ENCODE measurements at regions not wholly inside any gene's neighbourhood (a gene's known extent, or its start where the extent isn't known, plus 50 kb on each side); places are given as distances from the start of the nearest gene placed in this dataset.
"Not testable (repeated sequence)": the region's sequence is repeated elsewhere in the genome, so short reads cannot be mapped to it uniquely, and the experiment has no call there.

- no peak for DNase-seq
Observed at GRCh38 chr3:31188112-31188511, 293.7 kb upstream of the GADL1 start.

- DNase-seq: no peak
Observed at GRCh38 chr3:31189330-31189729, 294.9 kb upstream of the GADL1 start.

DNA sequence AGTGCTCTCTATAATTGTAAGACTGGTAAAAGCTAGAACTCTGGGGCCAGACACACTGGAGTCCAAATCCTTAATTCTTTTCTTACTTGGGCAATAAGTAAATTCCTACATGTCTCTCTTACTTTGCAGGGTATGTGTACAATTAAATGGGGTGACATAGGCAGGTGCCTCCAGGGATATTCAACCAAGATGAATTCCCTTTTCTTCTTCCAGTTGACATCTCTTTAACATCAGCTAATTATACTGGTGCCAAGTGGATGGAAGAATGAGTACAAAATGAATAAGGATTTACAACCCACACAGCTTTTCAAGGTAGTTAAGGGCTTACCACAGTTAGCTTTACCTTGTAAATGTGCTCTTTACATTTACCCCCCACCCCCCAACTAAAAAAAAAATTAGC is 295.5 kb upstream of the GADL1 start:
- no peak for DNase-seq

- DNase-seq: no peak
Observed at GRCh38 chr3:31191354-31191753, 296.9 kb upstream of the GADL1 start.

DNA sequence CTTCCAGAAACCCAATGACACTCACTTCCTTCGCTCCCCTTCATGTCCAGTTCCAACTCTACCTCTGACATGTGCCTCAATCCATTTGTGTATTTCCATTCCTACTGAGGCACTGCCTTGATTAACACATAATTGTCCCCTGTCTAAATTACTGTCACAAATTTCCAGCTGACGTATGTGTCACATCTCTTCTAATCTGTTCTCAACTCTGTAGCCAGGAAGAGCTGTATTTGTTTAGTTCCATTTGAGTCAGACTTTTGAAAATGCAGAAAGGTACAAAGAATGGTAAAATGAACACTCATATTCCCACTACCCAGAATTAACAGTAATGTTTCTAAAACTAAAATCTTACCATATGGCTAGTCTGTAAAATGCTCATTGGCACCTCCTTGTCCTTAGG is 299.0 kb upstream of the GADL1 start:
- DNase-seq: no peak

DNA sequence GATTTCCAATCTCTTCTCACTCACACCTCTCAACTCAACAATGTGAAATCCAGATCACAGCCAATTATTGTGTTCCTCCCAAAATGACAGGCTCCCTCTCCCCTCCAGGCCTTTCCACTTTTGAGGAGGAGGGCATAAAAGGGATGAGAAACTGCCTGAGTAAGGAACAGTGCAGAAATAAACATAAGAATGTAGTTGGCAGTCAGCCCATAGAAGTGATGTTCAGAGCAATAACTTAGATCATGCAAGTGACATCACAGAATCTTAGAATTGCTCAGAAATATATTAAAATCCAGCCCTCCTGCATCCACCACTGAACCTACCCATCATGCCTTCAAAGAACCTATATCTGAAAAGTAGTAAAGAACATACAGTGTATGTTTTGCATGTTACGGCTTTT is 299.4 kb upstream of the GADL1 start:
- DNase-seq: no peak

DNA sequence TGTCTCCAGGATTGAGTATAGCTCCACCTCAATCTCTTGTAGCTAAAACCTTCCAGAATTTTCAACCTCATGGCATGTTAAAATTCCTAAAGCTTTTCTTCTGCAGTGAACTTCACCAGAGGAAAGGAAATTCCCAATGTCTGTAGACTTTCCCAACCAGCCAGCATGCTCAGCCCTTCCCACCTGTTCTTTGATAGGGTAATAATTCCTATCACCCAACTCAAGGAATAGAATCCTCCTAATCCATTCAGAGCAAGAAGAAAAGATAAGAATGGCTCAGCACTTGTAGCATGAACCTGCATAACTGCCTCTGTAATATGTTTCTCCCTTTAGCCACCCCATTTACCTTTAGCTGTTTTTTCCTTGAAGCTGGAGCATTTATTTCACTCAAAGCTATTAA is 301.8 kb upstream of the GADL1 start:
- no peak for DNase-seq

DNA sequence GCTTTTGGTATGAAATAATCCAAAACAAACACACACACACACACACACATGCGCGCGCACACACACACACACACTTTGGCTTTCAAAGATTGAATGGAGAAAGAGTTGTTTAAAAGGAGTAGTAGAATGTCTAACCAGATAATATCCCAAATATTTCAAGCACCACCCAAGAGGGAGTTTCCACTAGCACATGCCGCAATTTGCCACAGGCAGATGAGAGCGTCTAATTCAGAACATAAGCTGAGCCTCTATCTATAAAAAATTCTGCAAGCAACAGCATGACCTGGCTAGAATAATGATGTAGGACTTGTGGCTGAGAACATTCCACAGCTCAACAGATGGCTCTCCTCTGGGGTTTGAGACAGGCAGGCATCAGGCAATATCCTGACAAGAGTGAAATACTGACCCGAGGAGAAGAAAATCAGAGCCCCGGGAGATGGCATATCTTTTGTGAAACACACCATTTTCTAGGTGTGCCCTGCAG is 302.5 kb upstream of the GADL1 start:
- peak; percentile 52 for DNase-seq

GRCh38 chr3:31197941-31198340 is 303.5 kb upstream of the GADL1 start:
- no peak for DNase-seq

DNA sequence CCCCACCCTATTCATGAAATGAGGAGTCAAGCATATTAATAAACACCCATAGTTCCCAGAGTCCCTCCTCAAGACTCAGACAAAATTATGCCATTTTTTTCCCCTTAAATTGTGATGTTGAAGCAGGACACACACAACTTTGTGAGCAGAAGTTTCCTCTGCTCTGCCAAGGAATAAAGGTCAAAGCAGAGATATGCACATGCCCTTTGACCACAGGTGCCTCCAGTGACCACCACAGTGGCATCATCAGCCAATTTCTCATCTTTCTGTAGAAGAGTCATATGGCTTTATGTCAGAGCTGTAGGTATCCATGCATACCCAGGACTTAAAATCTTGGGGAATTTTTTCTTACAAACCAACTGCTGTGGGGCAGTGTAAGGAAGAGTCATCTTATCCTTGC is 304.4 kb upstream of the GADL1 start:
- DNase-seq: no peak

DNA sequence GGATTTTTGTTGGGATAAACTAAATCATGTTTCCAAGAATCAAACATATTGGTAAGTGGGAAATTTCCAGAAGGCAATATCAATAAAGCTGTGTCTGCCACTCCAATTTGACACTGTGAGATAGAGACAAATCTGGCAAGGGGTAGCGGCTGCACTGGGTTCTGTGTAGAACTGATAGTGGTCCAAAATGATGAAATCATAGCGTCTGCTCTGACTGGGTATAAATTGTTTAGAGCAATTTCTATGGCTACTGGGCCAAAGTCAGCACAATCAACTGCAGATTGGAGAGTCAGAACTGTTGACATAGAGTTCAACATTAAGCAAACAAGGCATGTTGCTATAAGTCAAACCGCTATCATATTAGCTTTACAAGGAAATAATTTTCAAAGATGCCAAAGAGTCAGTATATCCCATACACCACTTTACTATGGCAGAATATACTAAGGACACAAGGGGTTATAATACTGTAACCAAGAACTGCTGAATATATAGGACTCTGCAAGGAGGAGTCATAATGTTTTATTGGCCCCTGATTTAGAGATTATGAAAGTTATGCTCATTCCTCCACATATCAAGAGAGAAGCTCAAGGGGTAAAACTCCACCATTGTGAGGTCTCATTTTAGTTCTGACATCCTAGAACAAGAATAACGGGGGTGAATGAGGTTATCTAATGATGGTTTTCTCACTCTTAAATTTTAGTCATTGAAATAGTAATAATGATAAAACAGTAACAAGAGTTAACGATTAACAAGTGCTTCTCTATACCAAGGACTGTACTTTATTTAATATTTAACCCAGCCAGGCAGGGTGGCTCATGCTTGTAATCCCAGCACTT is 309.7 kb upstream of the GADL1 start:
- no peak for DNase-seq

DNA sequence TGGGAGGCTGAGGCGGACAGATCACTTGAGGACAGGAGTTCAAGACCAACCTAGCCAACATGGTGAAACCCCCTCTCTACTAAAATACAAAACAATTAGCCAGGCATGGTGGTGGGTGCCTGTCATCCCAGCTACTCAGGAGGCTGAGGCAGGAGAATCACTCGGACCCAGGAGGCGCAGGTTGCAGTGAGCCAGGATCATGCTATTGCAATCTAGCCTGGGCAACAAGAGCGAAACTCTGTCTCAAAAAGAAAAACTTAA is 310.3 kb upstream of the GADL1 start:
- DNase-seq: not testable (repeated sequence)

DNA sequence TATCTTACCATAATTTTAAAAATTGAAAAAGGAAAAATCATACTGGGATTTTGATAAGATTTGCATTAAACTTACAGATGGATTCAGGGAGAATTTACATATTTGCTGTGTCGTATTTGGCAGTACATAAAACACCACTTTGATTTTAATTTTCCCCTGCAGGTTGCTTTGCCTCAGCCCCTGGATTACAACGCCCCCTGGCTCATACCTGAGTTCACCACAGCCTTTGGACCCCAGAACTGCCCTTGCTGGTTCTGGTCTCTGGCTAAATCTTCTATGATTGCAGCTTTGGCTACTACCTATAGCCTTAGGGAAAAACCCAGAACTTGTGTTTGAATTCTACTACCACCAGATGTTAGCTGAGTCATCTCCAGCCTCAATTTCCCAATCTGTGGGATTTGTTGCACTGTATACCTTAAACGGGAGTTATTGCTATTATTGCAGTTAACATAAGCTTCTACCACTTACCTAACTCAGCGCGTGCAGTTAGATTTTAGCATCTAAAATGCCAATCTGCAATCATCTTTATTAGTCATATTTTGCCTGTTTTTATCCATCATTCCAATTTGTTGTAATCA is 315.7 kb upstream of the GADL1 start:
- no peak for DNase-seq

DNA sequence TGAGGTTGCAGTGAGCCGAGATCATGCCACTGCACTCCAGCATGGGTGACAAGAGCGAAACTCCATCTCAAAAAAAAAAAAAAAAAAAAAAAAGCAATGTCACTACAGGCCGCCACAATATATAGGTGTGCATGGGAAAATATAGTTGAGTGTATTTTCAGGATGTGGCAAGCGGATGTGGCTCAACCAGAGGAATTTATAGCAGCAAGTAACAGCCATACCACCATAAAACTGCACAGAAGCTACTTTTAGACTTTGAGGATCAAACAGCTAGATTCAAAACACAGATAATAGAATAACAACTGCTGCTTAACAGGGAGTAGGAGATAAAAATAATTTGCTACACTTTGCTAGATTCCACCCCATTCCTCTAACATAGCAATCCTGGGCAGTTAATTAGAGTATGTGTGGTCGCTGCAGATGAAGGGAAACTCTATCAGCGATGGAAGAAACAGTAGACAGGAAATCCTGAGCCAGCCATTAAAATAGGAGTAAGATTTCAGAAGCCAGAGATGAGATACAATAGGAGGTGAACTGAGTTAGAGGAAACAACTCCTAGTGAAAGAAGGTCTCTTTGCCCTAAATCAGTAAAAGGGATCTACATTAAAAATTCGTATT is 318.7 kb upstream of the STT3B start:
- no peak for DNase-seq

DNA sequence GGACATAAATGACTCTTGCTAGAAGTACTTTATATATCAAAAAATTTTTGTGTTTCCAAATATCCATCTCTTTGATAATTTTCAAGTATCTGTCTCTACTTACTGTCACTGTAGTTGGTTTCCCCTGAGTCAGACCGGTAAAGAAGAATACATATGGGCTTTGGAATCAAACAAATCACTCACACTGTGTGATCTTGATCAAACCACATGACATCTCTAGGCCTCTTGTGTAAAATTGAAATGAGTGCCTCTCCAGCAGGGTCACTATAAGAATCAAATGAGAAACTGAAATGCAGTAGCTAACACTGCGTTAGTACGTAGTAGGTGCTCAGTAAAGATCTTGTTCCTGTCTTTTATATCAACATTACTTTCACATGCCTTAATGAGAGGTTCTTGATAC is 314.6 kb upstream of the STT3B start:
- no peak for DNase-seq

DNA sequence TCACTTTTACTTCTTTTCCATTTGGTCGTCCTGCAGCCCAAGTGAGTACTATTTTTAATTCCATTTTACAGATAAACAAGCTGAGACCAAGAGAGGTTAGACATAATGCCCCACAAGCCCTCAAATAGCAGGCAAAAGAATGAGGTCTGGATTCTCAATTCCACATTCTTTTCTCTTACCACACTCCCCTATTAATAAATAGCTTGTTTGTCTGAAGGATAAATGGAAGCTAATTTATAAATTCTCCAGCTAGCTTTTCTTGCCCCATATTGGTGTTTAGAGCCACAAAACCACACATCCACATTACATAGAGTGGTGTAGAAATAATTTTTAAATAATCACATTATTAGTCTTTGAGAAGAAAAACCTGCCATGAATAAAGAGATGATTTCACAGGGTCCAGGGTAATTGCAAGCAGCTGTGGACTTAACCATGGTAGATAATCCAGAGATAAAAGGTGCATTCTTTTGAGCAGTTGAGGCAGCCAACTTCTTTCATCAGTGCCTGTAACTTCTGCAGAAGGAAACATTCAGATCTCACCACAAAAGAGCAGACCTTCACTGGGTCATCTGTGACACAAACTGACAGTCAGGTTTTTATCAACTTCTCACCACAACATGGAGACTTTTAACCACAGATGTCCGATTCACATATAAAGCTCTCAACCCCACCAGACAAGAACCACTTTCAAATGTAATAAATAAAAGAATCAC is 313.4 kb upstream of the STT3B start:
- no peak for DNase-seq

DNA sequence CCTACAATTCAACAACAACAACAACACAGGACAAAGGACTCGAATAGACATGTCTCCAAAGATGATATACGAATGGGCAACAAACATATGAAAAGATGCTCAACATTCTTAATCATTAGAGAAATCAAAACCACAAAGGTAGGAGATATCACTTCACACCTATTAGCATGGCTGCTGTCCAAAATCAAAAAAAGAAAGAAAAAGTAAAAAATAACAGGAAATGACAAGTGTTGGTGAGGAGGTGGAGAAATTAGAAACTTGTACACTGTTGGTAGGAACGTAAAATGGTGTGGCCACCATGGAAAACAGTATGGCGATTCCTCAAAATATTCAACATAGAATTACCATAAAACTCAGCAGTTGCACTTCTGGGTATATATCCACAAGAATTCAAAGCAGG is 312.3 kb upstream of the STT3B start:
- DNase-seq: no peak

- DNase-seq: no peak
Observed at GRCh38 chr3:31223278-31223677, 309.4 kb upstream of the STT3B start.

- DNase-seq: no peak
Observed at GRCh38 chr3:31224936-31225335, 307.8 kb upstream of the STT3B start.

DNA sequence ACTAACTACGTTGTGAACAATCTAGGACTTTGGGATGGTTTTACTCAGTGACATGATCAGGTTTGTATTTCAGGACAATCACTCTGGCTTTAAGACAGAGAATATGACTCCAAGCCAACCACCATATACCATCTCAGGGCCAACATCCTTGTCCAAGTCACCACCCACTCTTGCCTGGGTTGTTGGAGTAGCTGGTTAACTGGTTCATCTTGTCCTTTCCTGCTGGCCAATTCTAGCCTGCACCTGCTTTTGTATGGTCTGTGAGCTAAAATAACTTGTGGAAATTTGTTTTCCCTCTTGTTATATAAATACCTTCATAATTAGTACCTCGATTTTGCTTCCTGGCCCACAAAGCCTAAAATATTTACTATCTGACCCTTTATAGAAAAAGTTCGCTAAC is 306.8 kb upstream of the STT3B start:
- no peak for DNase-seq

DNA sequence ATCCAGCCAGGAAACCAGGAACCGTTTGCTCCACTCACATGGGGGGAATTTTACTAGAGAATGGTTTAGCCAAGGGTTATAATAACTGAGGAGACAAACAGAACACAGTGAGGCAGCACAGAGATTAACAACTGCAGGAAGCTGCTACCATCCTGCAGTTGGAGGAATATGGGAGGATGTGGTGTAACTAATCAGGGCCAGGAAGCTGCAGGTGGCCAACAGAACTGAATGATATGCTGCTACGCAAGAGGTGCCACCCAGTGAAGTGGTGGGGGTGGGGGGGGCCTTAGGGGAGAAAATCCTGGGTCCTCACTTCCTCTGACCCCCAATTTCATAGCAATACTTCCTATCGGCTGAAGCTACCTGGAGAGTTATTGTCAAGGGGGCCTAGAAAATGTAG is 306.4 kb upstream of the STT3B start:
- DNase-seq: no peak

DNA sequence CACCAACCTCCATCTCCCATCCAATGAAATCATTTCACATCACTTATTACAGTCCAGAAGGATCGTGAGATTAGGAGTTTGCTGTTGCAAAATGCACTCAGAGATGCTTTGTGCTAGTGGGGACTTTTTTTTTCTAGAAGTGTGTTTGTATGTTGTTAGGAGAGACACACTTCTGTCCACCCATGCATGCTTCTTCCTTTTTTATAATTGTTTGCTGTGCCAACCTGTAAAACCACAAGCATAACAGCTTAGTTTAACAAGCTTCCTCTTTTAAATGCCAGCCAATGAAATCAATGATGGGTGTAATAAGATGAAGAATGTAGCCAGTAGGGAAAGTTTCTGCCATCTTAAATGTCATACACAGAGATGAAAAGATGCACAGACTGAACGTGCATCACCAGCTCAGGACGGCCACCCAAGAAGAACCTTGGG is 305.6 kb upstream of the STT3B start:
- DNase-seq: no peak

GRCh38 chr3:31230425-31231223 is 302.1 kb upstream of the STT3B start:
- no peak for DNase-seq
